Neuronal stem cell (in vitro differentiated cells): ENCODE measurements at regions not wholly inside any gene's neighbourhood (a gene's known extent, or its start where the extent isn't known, plus 50 kb on each side); places are given as distances from the start of the nearest gene placed in this dataset.

Experiments used
- DNase-seq: peaks from one replicate; pipeline ENCODE4 v3.0.0-alpha.2; 2013; ENCODE audit warnings: low spot score
- H2AFZ ChIP-seq: one replicate; pipeline ENCODE4 v1.6.1; 2013; ENCODE audit warnings: mild to moderate bottlenecking, low read length, inconsistent platforms
- H2AK5ac ChIP-seq: 2 replicates; pipeline ENCODE4 v1.6.1; 2013; ENCODE audit warnings: low read depth, mild to moderate bottlenecking, inconsistent platforms, low read length, moderate library complexity, mixed read lengths
- H2BK120ac ChIP-seq: 2 replicates; pipeline ENCODE4 v1.6.1; 2013; ENCODE audit warnings: low read depth, mild to moderate bottlenecking, inconsistent platforms, low read length, moderate library complexity, mixed read lengths
- H2BK12ac ChIP-seq: one replicate; pipeline ENCODE4 v1.6.1; 2013; ENCODE audit warnings: low read length, inconsistent platforms
- H2BK15ac ChIP-seq: 2 replicates; pipeline ENCODE4 v1.6.1; 2013; ENCODE audit warnings: mild to moderate bottlenecking, low read length, inconsistent platforms, mixed read lengths
- H2BK5ac ChIP-seq: one replicate; pipeline ENCODE4 v1.6.1; 2013; ENCODE audit warnings: inconsistent platforms, mild to moderate bottlenecking, low read length, moderate library complexity
- H3K14ac ChIP-seq: one replicate; pipeline ENCODE4 v1.6.1; 2013; ENCODE audit warnings: low read length, inconsistent platforms
- H3K18ac ChIP-seq: 2 replicates; pipeline ENCODE4 v1.6.1; 2013; ENCODE audit warnings: low read length, inconsistent platforms
- H3K23ac ChIP-seq: 2 replicates; pipeline ENCODE4 v1.6.1; 2013; ENCODE audit warnings: low read depth, mild to moderate bottlenecking, mixed read lengths, low read length, inconsistent platforms; ENCODE audit not compliant: poor library complexity
- H3K27ac ChIP-seq: replicated peaks from 3 replicates; pipeline ENCODE4 v1.5.1; 2013; ENCODE audit warnings: low read length, inconsistent platforms
- H3K27me3 ChIP-seq, 3 experiments: 2 replicates each; pipeline ENCODE4 v1.6.1; 2013; ENCODE audit warnings: low read length in 3 of 3, mild to moderate bottlenecking in 2 of 3, inconsistent platforms in 1 of 3, low read depth in 1 of 3, mixed read lengths in 1 of 3, moderate library complexity in 1 of 3; ENCODE audit not compliant: control insufficient read depth in 3 of 3, insufficient read depth in 3 of 3
- H3K36me3 ChIP-seq, 2 donors: replicated peaks in 1 of 2; 2 replicates each; pipeline ENCODE4 v1.6.1; 2013; ENCODE audit warnings: low read length in 2 of 2; ENCODE audit not compliant: control insufficient read depth in 2 of 2, insufficient read depth in 2 of 2
- H3K4ac ChIP-seq: 2 replicates; pipeline ENCODE4 v1.6.1; 2013; ENCODE audit warnings: inconsistent platforms, mild to moderate bottlenecking, low read length, moderate library complexity
- H3K4me1 ChIP-seq, 2 donors: 1 replicate in 1 of 2; 2 replicates in 1 of 2; pipeline ENCODE4 v1.6.1; 2013; ENCODE audit warnings: low read length in 2 of 2, low read depth in 1 of 2; ENCODE audit not compliant: control insufficient read depth in 2 of 2, insufficient read depth in 1 of 2
- H3K4me2 ChIP-seq: one replicate; pipeline ENCODE4 v1.6.1; 2013; ENCODE audit warnings: mild to moderate bottlenecking, low read length, inconsistent platforms; ENCODE audit not compliant: insufficient read depth, poor library complexity, severe bottlenecking
- H3K4me3 ChIP-seq, 2 donors: 2 replicates each; pipeline ENCODE4 v1.5.1; 2013; ENCODE audit warnings: low read length in 2 of 2, mild to moderate bottlenecking in 2 of 2, inconsistent platforms in 1 of 2, moderate library complexity in 1 of 2
- H3K79me1 ChIP-seq: one replicate; pipeline ENCODE4 v1.6.1; 2013; ENCODE audit warnings: low read depth, mild to moderate bottlenecking, inconsistent platforms, low read length, moderate library complexity
- H3K9ac ChIP-seq: one replicate; pipeline ENCODE4 v1.6.1; 2013; ENCODE audit warnings: mild to moderate bottlenecking, low read depth, low read length, inconsistent platforms; ENCODE audit not compliant: poor library complexity
- H3K9me3 ChIP-seq, 2 donors: replicated peaks in 1 of 2; 2 replicates each; pipeline versions ENCODE3 to v1.6.1; 2013; ENCODE audit warnings: low read length in 2 of 2, mild to moderate bottlenecking in 2 of 2, inconsistent platforms in 1 of 2, low read depth in 1 of 2, mixed read lengths in 1 of 2, moderate library complexity in 1 of 2; ENCODE audit not compliant: control insufficient read depth in 2 of 2, insufficient read depth in 1 of 2
- H4K8ac ChIP-seq: one replicate; pipeline ENCODE4 v1.6.1; 2013; ENCODE audit warnings: low read depth, mild to moderate bottlenecking, inconsistent platforms, low read length, moderate library complexity
- H4K91ac ChIP-seq: one replicate; pipeline ENCODE4 v1.6.1; 2013; ENCODE audit warnings: low read length, low read depth, mild to moderate bottlenecking, inconsistent platforms; ENCODE audit not compliant: poor library complexity
- WGBS, 2 donors: extraction: QIAGEN DNeasy Blood & Tissue Kit; methylation state at CpG; one replicate each; pipeline ENCODE4 v1.1.7; 2013; ENCODE audit warnings: missing lambda C conversion rate in 2 of 2, mixed read lengths in 1 of 2; ENCODE audit not compliant: insufficient read length in 2 of 2, insufficient replicate concordance in 1 of 2; ENCODE audit errors: extremely low coverage in 2 of 2; 5-methylcytosine and 5-hydroxymethylcytosine counted together

DNA sequence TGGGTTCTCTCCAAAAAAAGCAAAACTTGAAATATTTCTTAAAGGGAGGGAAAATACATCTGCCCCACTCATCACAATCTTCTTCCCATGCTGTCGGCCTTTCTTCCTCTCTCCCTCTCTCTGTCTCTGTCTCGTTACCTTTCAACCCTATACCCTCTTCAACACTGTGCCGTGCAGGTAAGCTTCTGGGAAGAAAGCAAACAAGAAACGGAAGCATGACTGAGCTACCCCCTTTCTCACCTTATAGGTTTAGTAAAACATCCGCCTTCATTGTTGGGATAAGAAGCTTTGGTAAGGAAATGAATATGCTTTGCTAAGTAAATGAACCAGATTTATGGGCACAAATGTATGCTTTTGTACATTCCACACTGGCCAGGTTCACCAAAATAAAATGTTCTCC, 63.0 kb downstream of the TMEM30B start:
- Histone ChIP-seq H3K36me3 (no peaks in the 10 kb centered on the region), H3K4ac (no peak overlapping the region), H3K27ac (no peak overlapping the region), H3K4me3 (no peak overlapping the region), H4K91ac (no peak overlapping the region), H3K79me1 (no peaks in the 10 kb centered on the region), H3K9ac (no peak overlapping the region), H2BK12ac (no peak overlapping the region), H2AK5ac (no peak overlapping the region), H4K8ac (no peak overlapping the region), H3K23ac (no peak overlapping the region), H2AFZ (no peak overlapping the region), H3K4me2 (no peak overlapping the region), H3K27me3 (peaks cover 0 to 4% (median 0%) of the 10 kb centered on the region in 3 experiments), H2BK15ac (no peak overlapping the region), H3K4me1 (peaks cover 0 to 7% of the 10 kb centered on the region in 2 donors), H2BK5ac (no peak overlapping the region), H2BK120ac (no peak overlapping the region), H3K14ac (no peak overlapping the region), H3K18ac (no peak overlapping the region), H3K9me3 (no peaks in the 10 kb centered on the region)
- DNase-seq: no peak
- WGBS, 2 donors: no CpG with 5 or more reads among the region's 5 CpGs

DNA sequence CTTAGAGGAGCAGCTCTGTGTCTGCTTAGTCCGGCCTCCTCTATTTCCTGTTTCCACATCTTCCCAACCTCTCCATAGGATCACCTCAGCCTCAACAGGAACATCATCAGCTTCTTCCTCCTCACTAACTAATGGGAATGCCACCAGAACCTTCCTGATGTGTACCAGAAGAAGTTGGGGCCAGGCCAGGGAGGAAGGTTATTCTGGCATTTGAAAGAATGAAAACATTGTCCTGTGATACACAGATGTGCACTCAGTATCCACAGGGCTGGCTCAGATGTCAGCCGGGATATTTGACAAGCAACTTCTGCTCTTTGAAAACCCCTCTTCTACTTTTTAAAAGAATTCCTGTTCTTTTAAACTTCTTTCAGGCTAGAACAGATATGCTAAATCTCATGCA, 63.6 kb downstream of the TMEM30B start:
- peaks cover 0 to 4% (median 0%) of the 10 kb centered on the region in 3 experiments for H3K27me3 ChIP-seq
- H4K91ac ChIP-seq: no peak overlapping the region
- H2BK120ac ChIP-seq: no peak overlapping the region
- H3K9ac ChIP-seq: no peak overlapping the region
- no peaks in the 10 kb centered on the region for H3K9me3 ChIP-seq
- H3K4ac ChIP-seq: no peak overlapping the region
- no peak overlapping the region for H3K14ac ChIP-seq
- H3K18ac ChIP-seq: no peak overlapping the region
- no peaks in the 10 kb centered on the region for H3K79me1 ChIP-seq
- H2BK5ac ChIP-seq: no peak overlapping the region
- no peak overlapping the region for H2AFZ ChIP-seq
- H3K36me3 ChIP-seq: no peaks in the 10 kb centered on the region
- H2BK15ac ChIP-seq: no peak overlapping the region
- WGBS, 2 donors: no CpG with 5 or more reads among the region's 2 CpGs
- H2BK12ac ChIP-seq: no peak overlapping the region
- DNase-seq: no peak
- no peak overlapping the region for H3K4me3 ChIP-seq
- no peak overlapping the region for H3K27ac ChIP-seq
- no peak overlapping the region for H3K4me2 ChIP-seq
- no peak overlapping the region for H4K8ac ChIP-seq
- no peak overlapping the region for H3K23ac ChIP-seq
- H2AK5ac ChIP-seq: no peak overlapping the region
- peaks cover 0 to 9% of the 10 kb centered on the region in 2 donors for H3K4me1 ChIP-seq

DNA sequence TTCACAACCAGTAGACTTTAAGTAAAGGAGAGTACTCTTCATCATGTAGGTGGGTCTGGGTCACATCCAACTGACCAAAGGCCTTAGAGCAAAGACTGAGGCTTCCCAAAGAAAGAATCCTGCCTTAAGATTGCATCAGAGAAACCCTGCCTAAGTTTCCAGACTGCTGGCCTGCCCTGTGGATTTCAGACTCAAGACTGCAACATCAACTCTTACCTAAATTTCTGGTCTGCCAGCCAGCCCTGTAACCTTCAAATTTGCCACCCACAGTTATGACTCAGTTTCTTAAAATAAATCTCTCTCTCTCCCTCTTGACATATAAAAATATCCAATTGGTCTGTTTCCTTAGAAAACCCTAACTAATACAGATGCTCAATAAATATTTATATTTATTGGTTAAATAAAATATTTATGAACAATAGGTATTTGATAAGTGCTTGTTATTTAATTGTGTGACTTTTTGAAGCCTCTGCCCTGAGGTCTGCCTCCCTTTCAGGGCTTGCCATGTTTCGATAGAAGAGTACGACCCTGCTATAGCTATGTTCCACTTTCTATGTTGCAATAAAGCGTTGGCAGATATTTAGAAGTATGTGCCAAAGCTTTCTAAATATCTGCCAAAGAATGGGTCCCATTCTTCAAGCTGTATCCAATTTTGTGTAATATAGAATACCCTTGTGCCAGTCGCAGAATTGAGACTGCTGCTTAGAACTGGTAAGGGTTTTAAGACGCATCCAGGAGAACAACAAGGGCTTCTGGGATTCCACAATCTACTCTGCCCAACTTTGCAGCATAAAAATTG, 65.7 kb downstream of the TMEM30B start:
- Histone ChIP-seq H3K23ac (no peak overlapping the region), H2AK5ac (no peak overlapping the region), H3K27me3 (peaks cover 0 to 7% (median 0%) of the 10 kb centered on the region in 3 experiments), H3K27ac (no peak overlapping the region), H2BK5ac (no peak overlapping the region), H2BK12ac (no peak overlapping the region), H3K4me2 (no peak overlapping the region), H2BK120ac (no peak overlapping the region), H2BK15ac (no peak overlapping the region), H3K14ac (no peak overlapping the region), H3K4ac (no peak overlapping the region), H3K36me3 (no peaks in the 10 kb centered on the region), H3K18ac (no peak overlapping the region), H3K9me3 (no peaks in the 10 kb centered on the region), H3K4me3 (no peak overlapping the region), H3K9ac (no peak overlapping the region), H4K8ac (no peak overlapping the region), H2AFZ (no peak overlapping the region), H3K79me1 (no peaks in the 10 kb centered on the region), H4K91ac (no peak overlapping the region), H3K4me1 (peaks cover 0 to 9% of the 10 kb centered on the region in 2 donors)
- no CpG with 5 or more reads among the region's 5 CpGs for WGBS, 2 donors
- DNase-seq: no peak

DNA sequence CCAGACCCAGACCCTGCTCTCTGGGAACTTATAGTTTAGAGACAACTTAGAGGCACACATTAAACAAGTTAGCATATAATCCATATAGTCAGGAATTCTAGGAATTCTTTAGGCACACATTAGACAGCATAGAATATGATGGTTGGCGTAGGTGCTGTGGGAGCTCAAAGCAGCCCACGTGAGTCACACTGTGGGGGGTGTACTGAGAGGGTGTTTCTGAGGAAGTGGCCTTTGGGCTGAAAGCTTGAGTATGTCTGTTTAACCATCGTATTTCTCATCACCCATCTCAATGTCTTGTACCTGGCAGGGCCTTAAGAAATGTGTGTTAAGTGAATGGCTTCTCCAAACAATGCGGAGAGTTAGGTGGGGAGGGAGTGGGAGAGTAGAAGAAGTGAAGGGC, 67.2 kb downstream of the TMEM30B start:
- Histone ChIP-seq H2BK12ac (no peak overlapping the region), H3K9me3 (no peaks in the 10 kb centered on the region), H3K4me1 (peaks cover 0 to 5% of the 10 kb centered on the region in 2 donors), H3K36me3 (no peaks in the 10 kb centered on the region), H3K4ac (no peak overlapping the region), H3K4me3 (no peak overlapping the region), H3K14ac (no peak overlapping the region), H4K8ac (no peak overlapping the region), H3K4me2 (no peak overlapping the region), H3K27ac (no peak overlapping the region), H4K91ac (no peak overlapping the region), H2BK120ac (no peak overlapping the region), H2AFZ (no peak overlapping the region), H2BK15ac (no peak overlapping the region), H3K27me3 (peaks cover 0 to 7% (median 0%) of the 10 kb centered on the region in 3 experiments), H3K9ac (no peak overlapping the region), H2BK5ac (no peak overlapping the region), H2AK5ac (no peak overlapping the region), H3K79me1 (no peaks in the 10 kb centered on the region), H3K18ac (no peak overlapping the region), H3K23ac (no peak overlapping the region)
- WGBS, 2 donors: no CpG with 5 or more reads among the region's 4 CpGs
- DNase-seq: no peak
